ENCODE measurements at regions not wholly inside any gene's neighbourhood (a gene's known extent, or its start where the extent isn't known, plus 50 kb on each side); places are given as distances from the start of the nearest gene placed in this dataset.
"Not testable (repeated sequence)": the region's sequence is repeated elsewhere in the genome, so short reads cannot be mapped to it uniquely, and the experiment has no call there.

DNA sequence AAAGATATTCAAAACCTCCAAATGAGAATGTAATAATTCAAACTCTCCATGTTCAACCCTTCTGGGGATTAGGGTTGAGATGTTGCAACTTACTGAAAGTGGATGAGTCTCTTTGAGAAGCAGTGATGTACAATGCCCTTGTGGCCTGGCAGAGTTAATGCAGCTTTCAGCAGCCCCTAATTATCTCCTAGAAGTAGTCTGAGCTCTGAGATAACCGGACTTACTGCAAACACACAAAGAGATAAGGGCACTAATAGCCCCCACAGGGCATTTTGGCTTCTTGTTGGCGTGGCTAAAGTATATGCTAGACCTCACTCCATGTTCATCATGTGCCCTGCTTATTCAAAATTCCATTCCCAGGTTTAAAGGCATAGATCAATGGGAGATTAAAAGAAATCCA is 404.7 kb downstream of the NEBL start:
- peak; percentile 29 for DNase-seq (ENCODE audit: low spot score)

DNA sequence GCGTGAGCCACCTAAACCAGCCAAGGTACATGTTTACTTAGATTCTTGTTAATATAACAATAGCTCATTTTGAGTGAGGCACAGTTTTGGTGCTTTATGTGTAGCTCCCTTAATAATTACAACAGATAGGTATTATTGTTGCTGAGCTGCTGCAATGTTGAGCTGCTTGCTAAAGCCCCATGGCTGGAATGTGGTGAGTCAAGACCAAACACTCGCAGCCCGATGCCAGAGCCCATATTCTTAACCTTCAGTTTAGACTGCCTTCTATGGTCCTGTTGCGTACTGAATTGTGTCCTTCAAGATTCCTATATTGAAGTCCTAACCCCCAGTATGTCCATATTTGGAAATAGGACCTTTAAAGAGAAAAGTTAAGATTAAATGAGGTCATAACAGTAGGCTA is 407.1 kb downstream of the NEBL start:
- DNase-seq (ENCODE audit: low spot score): no peak

DNA sequence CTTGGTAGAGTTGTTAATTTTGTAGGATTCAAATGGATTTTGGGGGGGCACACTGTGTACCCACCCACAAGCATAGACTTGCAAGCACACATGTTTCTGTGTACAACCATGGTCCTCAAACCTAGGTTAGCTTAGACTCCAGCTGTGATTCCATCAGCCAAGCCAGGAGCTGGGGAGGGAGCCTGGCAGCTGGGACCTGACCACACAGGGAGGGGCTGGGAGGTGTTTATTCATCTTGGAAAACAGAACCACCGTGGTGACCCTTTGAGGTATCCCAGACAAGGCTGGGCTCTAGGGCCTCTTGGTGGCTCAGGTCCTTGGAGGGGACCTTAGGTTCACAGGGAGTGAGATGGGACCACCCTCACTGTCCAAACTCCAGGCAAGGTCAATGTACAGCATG is 410.3 kb downstream of the NEBL start:
- no peak for DNase-seq (ENCODE audit: low spot score)

DNA sequence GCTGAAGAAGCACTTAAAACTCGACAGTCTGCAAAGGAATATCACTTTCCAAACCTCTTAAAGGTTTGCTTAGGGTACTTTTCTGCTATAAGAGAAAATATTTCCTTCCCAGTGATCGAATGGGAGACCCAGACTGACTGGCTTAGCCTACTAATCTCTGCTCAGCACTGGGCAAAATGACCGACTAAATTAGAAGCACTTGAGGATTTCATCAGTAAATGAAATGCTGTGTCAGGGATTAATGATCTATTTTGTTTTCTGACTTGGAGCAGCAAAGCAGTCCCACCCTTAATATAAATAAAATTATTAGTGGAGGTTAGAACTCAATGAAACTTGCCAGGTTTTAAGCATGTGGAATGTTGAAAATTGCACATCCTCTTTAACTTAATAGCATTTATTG is 411.6 kb downstream of the NEBL start:
- peak; percentile 40 for DNase-seq (ENCODE audit: low spot score)

DNA sequence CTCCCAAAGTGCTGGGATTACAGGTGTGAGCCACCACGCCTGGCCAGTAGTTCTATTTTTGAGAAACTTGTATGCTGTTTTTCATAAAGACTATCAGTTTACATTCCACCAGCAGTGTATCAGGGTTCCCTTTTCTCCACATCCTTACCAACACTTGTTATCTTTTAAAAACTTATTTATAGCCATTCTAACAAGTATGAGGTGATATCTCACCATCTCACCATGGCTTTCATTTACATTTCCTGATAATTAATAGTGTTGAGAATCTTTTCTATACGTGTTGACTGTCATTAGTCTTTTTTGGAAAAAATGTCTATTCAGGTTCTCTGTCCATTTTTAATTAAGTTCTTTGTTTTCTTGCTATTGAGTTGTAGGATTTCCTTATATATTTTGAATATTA is 416.1 kb downstream of the NEBL start:
- DNase-seq (ENCODE audit: low spot score): no peak

DNA sequence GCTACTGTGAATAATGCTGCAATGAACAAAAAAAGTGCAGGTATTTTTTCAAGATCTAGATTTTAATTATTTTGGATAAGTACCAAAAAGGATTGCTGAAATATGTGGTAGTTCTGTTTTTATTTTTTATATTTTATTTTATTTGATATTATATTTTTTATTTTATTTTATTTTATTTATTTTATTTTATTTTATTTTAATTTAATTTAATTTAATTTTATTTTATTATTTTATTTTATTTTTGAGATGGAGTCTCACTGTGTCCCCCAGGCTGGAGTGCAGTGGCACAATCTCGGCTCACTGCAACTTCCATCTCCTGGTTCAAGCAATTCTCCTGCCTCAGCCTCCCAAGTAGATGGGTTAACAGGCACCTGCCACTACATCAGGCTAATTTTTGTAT is 416.5 kb downstream of the NEBL start:
- not testable (repeated sequence) for DNase-seq (ENCODE audit: low spot score)

- no peak for DNase-seq (ENCODE audit: low spot score)
Observed at GRCh38 chr10:20474064-20474463, 423.0 kb downstream of the NEBL start.

DNA sequence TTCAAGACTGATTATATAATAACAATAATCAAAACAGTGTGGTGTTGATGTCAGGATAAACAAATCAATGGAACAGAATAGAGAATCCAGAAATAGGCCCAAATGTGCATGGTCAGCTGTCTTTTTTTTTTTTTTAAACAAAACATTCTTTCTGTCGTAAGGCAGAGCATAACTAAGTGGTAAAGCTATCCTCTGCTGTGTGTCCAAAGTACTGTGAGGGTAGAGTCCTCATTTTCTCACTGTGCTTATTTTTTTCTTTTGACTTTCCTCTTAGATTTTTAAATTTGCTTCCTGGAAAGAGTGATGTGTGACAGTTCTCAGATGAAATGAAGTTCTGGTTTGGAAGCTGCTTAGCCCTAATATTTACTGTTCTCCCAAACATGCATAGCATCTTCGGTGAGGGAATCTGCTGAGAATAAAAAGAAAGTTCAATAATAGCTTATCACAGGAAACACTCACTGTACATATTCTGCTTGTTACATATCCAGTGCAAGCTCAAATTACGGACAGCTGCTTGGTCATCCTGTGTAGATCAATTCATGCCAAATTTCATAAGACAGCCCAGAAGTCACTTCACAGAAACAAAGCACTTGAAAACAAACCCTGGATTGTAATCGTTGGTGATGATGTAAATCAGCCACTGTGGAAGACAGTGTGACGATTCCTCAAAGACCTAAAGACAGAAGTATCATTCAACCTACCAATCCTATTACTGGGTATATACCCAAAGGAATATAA is 423.9 kb downstream of the NEBL start:
- no peak for DNase-seq (ENCODE audit: low spot score)

- no peak for DNase-seq (ENCODE audit: low spot score)
Observed at GRCh38 chr10:20466731-20467130, 430.4 kb downstream of the NEBL start.

GRCh38 chr10:20457649-20458048 is 439.5 kb downstream of the NEBL start:
- DNase-seq (ENCODE audit: low spot score): no peak

GRCh38 chr10:20455774-20456173 is 441.3 kb downstream of the NEBL start:
- DNase-seq (ENCODE audit: low spot score): no peak

- no peak for DNase-seq (ENCODE audit: low spot score)
Observed at GRCh38 chr10:20454331-20454730, 442.8 kb downstream of the NEBL start.

DNA sequence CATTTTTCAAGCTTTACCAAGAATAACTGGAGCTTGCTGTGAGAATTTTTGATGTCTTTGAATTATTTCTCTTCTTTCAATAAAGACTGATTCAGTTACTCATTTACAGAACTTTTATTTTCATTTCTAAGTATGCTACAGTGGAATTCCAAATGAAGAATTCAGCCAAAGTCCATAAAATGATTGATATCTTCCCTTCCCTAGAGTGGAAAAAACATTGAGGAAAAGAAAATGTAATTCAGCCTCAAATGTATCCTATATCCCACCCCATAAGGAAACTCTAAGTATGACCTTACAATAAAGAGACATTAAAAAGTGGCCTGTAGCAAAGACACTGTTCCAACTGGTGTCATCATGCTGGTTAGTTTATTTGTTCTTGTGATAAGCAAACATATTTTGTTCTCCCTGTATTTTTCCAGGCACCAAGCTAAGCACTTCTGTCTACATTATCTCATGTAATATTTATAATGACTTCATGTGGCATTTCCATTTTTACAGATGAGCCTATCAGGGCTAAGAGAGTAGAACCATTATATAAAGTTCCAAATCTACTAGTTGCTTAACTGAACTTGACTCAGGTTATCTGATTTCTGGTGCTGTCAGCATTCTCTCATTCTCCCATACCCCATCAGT is 450.4 kb downstream of the NEBL start:
- no peak for DNase-seq (ENCODE audit: low spot score)

- DNase-seq (ENCODE audit: low spot score): no peak
Observed at GRCh38 chr10:20443094-20443493, 454.0 kb downstream of the NEBL start.

GRCh38 chr10:20429742-20430141 is 467.4 kb downstream of the NEBL start:
- no peak for DNase-seq (ENCODE audit: low spot score)

- DNase-seq (ENCODE audit: low spot score): no peak
Observed at GRCh38 chr10:20427821-20428220, 469.3 kb downstream of the NEBL start.

GRCh38 chr10:20418286-20418685 is 478.8 kb downstream of the NEBL start:
- DNase-seq (ENCODE audit: low spot score): no peak

DNA sequence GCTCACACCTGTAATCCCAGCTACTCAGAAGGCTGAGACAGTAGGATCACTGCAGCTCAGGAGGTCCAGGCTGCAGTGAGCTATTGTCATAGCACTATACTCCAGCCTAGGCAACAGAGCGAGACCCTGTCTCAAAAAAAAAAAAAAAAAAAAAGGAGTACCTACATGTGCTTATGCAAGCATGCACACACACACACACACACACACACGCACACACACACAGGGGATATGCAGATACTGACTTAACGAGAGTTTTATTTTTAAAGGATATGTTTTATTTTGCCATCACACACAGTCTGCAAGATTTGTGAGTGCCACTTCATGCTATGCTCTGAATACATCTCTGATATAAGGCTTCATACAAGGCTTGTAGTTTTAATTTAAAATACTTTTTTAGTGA is 479.3 kb downstream of the NEBL start:
- no peak for DNase-seq (ENCODE audit: low spot score)

GRCh38 chr10:20415684-20416083 is 481.4 kb downstream of the NEBL start:
- no peak for DNase-seq (ENCODE audit: low spot score)

- no peak for DNase-seq (ENCODE audit: low spot score)
Observed at GRCh38 chr10:20407357-20407756, 489.8 kb downstream of the NEBL start.

DNA sequence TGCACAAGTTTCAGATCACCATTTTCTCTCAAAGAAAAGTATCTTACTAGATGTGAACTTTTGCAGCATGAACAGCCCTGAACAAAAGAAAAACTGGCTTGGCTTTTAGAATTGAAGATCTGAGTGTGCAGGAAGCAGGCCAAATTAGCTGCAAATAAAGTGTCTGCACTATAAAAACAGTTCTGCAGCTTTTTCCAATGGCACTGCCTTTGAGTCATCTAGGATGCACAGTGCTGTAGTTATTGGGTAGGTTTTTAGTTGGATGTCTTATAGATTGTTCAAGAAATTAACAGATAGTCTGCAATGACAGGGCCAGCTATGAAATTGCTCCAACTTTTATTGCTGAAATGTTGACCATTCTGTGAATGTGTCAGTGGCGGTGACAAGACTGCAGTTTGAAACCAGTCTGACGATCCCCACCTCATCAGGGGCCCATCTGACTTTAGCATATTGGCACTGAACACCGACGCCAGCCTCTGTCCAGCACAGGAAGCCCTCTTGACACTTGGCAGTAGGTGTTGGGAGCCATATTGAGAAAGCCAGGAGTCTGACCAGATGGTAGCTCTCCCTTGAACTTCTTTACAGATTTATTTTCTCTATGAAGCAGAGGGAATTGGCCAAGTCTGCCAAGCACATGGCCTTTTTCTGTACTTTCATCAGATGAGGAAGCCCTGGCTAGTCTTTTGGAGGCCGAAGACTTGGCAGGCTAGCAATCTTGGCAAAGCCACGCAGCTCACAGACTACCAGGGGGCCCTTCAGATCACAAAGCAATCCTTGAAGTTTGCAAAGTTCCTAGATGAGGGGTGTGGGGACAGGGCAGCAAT is 490.6 kb downstream of the NEBL start:
- no peak for DNase-seq (ENCODE audit: low spot score)

DNA sequence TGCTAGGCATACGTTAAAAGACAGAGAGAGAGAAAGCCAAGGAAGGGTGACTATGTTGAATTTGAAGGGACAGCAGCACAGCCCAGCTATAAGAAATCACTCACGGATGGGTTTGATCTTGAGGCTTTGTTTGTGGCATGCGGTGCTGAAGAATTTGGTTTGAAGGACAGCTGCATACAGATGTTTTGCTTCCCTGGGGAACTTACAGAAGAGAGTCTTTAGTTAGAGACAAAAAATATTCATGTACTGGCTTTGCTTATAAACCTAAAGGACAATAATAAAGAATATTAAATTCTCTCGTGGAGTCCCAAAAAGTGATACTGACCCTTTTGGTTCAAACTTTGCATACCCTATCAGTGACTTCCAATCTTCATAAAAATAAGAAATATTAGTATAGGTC is 491.4 kb downstream of the NEBL start:
- no peak for DNase-seq (ENCODE audit: low spot score)

GRCh38 chr10:20405050-20405449 is 492.1 kb downstream of the NEBL start:
- DNase-seq (ENCODE audit: low spot score): no peak

Data from D341Med (cell line).